Esophagus muscularis mucosa (tissue), 4 donors: ENCODE measurements at regions not wholly inside any gene's neighbourhood (a gene's known extent, or its start where the extent isn't known, plus 50 kb on each side); places are given as distances from the start of the nearest gene placed in this dataset.

ENCODE experiments used
- DNase-seq: peaks from one replicate; pipeline ENCODE4 v3.0.0-alpha.2; 2017; ENCODE audit errors: extremely low spot score
- H3K27ac ChIP-seq, 4 donors: fragments of 200-600 bp; sonication (generic); replicated peaks in 1 of 4; 1 replicate in 3 of 4; 2 replicates in 1 of 4; pipeline ENCODE4 v1.5.1; 2016 to 2019; ENCODE audit warnings: mild to moderate bottlenecking in 1 of 4
- H3K27me3 ChIP-seq, 4 donors: fragments of 200-600 bp; sonication (generic); one replicate each; pipeline versions ENCODE4 v1.5.1 to v1.6.0; 2016 to 2019
- H3K36me3 ChIP-seq, 4 donors: fragments of 200-600 bp; sonication (generic); one replicate each; pipeline ENCODE4 v1.5.1; 2016 to 2019
- H3K4me1 ChIP-seq, 4 donors: fragments of 200-600 bp; sonication (generic); one replicate each; pipeline ENCODE4 v1.5.1; 2016 to 2019
- H3K4me3 ChIP-seq, 4 donors: fragments of 200-600 bp; sonication (generic); 1 replicate in 2 of 4; 2 replicates in 2 of 4; pipeline ENCODE4 v1.5.1; 2016 to 2019; ENCODE audit warnings: mild to moderate bottlenecking in 4 of 4, moderate library complexity in 1 of 4
- H3K9me3 ChIP-seq, 4 donors: fragments of 200-600 bp; sonication (generic); 1 replicate in 3 of 4; 2 replicates in 1 of 4; pipeline ENCODE4 v1.5.1; 2016 to 2019
- EP300 ChIP-seq: sonication (generic); formaldehyde crosslinking; IDR thresholded peaks from one replicate; pipeline ENCODE4 v1.6.1; 2017; ENCODE audit warnings: antibody characterized with exemption
- POLR2A ChIP-seq: fragments of 450-650 bp; IDR thresholded peaks from one replicate; pipeline ENCODE4 v1.6.1; 2017; ENCODE audit warnings: antibody characterized with exemption, moderate library complexity, mild to moderate bottlenecking, low read depth
- POLR2AphosphoS5 ChIP-seq, 2 donors: sonication (generic); formaldehyde crosslinking; IDR thresholded peaks; one replicate each; pipeline ENCODE4 v1.6.1; 2017; ENCODE audit warnings: antibody characterized with exemption in 2 of 2
- WGBS: methylation state at CpG from one replicate; pipeline ENCODE4 v1.1.5; 2018; 5-methylcytosine and 5-hydroxymethylcytosine counted together
- intact Hi-C: fragments of 100-400 bp; cut with DNase I; formaldehyde crosslinking; loops from one replicate; pipeline ENCODE4 v1.15.1; 2023
- TF ChIP-seq, protein P1 (sequence below), 3 experiments: fragments of 200-600 bp in 2 of 3; fragments of 450-650 bp in 1 of 3; sonication (generic) in 2 of 3; IDR thresholded peaks; one replicate each; pipeline ENCODE4 v1.5.1; 2017 to 2019; ENCODE audit warnings: antibody characterized with exemption in 3 of 3, mild to moderate bottlenecking in 2 of 3, moderate library complexity in 1 of 3

DNA sequence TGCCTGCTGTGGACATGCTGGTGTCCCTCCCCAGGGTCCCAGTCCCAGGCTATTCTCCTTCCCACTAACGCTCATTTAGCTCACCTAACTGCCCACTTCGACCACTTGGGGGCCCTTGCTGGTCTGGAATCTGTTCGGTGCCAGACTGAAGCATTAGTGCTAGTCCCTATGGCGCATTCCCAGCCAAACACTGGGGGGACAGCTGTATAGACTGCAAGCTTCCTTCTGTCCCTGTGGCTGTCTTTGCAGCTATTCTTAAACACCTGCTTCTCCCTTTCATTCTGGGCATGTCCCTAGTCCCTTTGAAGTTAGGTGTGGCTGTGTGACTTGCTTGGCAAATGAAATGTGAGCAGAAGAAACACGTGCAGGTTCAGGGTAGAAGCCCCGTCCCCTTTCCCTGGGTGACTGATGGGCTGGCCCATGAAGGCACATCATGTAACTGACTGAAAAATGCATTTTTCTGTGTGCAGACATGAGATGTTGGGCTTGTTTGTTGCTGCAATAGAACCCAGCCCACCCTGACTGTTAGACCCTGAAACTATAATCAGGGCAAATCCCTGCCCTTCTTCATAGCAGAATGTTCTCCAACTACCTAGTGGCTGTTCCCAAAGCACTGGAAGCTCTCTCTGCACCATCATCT is 134.4 kb downstream of the BARX1 start:
- Histone ChIP-seq H3K27ac (no peak overlapping the region), H3K36me3 (no peaks in the 10 kb centered on the region), H3K4me1 (no peaks in the 10 kb centered on the region), H3K4me3 (no peak overlapping the region), H3K27me3 (peaks cover 0 to 81% (median 2%) of the 10 kb centered on the region in 4 donors), H3K9me3 (peaks cover 0 to 8% (median 3%) of the 10 kb centered on the region in 4 donors)
- peak; percentile 75 for DNase-seq
- WGBS: 62% methylated on average over 6 of the region's 6 CpGs
- TF ChIP-seq EP300 (no peak), POLR2A (no peak), POLR2AphosphoS5 (IDR thresholded peaks at IDR 0.05) (no peak)
- TF ChIP-seq, protein P1, sequence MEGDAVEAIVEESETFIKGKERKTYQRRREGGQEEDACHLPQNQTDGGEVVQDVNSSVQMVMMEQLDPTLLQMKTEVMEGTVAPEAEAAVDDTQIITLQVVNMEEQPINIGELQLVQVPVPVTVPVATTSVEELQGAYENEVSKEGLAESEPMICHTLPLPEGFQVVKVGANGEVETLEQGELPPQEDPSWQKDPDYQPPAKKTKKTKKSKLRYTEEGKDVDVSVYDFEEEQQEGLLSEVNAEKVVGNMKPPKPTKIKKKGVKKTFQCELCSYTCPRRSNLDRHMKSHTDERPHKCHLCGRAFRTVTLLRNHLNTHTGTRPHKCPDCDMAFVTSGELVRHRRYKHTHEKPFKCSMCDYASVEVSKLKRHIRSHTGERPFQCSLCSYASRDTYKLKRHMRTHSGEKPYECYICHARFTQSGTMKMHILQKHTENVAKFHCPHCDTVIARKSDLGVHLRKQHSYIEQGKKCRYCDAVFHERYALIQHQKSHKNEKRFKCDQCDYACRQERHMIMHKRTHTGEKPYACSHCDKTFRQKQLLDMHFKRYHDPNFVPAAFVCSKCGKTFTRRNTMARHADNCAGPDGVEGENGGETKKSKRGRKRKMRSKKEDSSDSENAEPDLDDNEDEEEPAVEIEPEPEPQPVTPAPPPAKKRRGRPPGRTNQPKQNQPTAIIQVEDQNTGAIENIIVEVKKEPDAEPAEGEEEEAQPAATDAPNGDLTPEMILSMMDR (IDR thresholded peaks at IDR 0.05): no peak
- intact Hi-C loops: no loop called here

DNA sequence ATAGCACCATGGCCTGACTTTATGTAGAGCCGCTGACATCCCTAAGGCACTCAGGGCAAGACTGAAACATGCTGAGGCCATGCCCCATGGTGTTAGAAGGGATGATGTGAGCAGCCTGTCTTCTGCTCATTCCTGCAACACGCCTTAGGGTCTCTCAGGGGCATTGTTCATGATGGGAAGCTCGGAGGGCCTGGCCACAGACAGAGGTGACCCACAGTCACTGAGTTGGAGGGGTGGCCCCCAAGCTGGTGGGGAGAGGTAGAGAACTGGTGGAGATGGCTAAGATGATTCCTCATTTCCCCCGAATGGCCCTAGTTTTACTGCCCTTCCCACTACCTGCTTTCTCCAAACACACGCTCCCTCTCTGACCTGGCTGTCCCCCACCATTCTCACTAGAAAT is 135.2 kb downstream of the BARX1 start:
- 82% methylated on average over 5 of the region's 5 CpGs for WGBS
- intact Hi-C loops: no loop called here
- H3K4me1 ChIP-seq: no peaks in the 10 kb centered on the region
- DNase-seq: no peak
- no peak overlapping the region for H3K27ac ChIP-seq
- no peaks in the 10 kb centered on the region for H3K36me3 ChIP-seq
- peaks cover 0 to 84% (median 2%) of the 10 kb centered on the region in 4 donors for H3K27me3 ChIP-seq
- H3K4me3 ChIP-seq: no peak overlapping the region
- peaks cover 0 to 8% (median 3%) of the 10 kb centered on the region in 4 donors for H3K9me3 ChIP-seq
- TF ChIP-seq, protein P1 (IDR thresholded peaks at IDR 0.05): no peak
- TF ChIP-seq POLR2AphosphoS5 (IDR thresholded peaks at IDR 0.05) (no peak), EP300 (no peak), POLR2A (no peak)

DNA sequence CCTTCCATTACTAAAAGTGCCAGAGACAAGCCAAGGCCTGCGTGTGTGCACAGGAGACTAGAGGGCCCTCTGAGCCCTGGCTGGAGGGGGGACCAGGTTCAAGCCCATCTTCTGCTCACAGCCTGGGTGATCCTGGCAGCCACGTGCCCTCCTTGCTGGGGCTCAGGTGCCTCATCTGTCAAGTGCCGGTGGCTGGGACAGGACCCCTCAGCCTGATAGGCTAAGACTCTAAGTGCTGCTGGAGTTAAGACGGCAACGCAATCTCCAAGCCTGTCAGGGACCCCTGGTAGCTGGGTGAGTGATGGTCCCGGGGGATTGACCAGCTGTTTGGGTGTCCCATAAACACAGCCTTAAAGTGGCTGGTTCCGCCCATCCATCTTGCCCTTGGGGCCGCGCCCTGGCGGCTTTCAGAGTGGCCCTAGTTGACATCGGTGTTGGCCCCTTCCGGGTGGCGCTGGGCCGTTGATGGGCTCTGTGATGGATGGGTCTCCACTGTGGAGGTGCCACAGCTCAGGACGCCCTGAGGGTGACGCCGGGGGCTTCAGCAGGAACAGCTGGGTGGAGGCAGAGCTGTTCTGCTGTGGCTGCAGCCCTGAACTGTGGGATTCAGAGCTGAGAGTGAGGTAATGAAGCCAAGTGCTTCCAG is 136.2 kb downstream of the BARX1 start:
- Histone ChIP-seq H3K4me1 (no peaks in the 10 kb centered on the region), H3K36me3 (no peaks in the 10 kb centered on the region), H3K27me3 (peaks cover 0 to 83% (median 2%) of the 10 kb centered on the region in 4 donors), H3K9me3 (peaks cover 0 to 8% (median 3%) of the 10 kb centered on the region in 4 donors), H3K4me3 (no peak overlapping the region), H3K27ac (no peak overlapping the region)
- intact Hi-C loops: no loop called here
- WGBS: 36% methylated on average over 14 of the region's 17 CpGs
- no peak for TF ChIP-seq EP300
- TF ChIP-seq POLR2A: no peak
- TF ChIP-seq POLR2AphosphoS5 (IDR thresholded peaks at IDR 0.05): no peak
- TF ChIP-seq, protein P1 (IDR thresholded peaks at IDR 0.05): no peak
- DNase-seq: no peak

DNA sequence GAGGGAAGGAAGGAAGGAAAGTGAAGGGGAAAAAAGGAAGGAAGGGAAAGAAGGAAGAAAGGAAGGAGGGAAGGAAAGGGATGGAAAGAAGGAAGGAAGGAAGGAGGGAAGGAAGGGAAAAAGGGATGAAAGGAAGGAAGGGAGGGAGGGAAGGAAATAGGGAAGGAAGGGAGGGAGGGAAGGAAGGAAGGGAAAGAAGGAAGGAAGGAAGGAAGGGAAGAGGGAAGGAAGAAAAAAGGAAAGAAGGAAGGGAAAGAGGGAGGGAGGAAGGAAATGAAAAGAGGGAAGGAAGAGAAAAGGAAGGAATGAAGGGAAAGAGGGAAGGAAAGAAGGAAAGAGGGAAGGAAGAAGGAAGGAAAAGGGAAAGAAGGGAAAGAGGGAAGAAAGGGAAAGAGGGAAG is 136.9 kb downstream of the BARX1 start:
- no peak overlapping the region for H3K27ac ChIP-seq
- peaks cover 0 to 85% (median 2%) of the 10 kb centered on the region in 4 donors for H3K27me3 ChIP-seq
- TF ChIP-seq EP300: no peak
- TF ChIP-seq POLR2A: no peak
- TF ChIP-seq, protein P1 (IDR thresholded peaks at IDR 0.05): no peak
- no peaks in the 10 kb centered on the region for H3K36me3 ChIP-seq
- intact Hi-C loops: no loop called here
- no peak for DNase-seq
- no peak overlapping the region for H3K4me3 ChIP-seq
- no peaks in the 10 kb centered on the region for H3K4me1 ChIP-seq
- H3K9me3 ChIP-seq: peaks cover 0 to 6% (median 3%) of the 10 kb centered on the region in 4 donors
